ENCODE measurements at regions not wholly inside any gene's neighbourhood (a gene's known extent, or its start where the extent isn't known, plus 50 kb on each side); places are given as distances from the start of the nearest gene placed in this dataset.

GRCh38 chr16:7093511-7093910, 239.1 kb upstream of the RBFOX1 start:
- TF ChIP-seq CTCF (conservative IDR thresholded peaks at IDR 0.05; ENCODE audit: low read depth, low read length) (no peak), EZH2 (IDR thresholded peaks at IDR 0.05; ENCODE audit: low read length, unreplicated experiment) (no peak)
